ENCODE measurements at regions not wholly inside any gene's neighbourhood (a gene's known extent, or its start where the extent isn't known, plus 50 kb on each side); places are given as distances from the start of the nearest gene placed in this dataset.

- no peak for DNase-seq
- POLR2A ChIA-PET: no interaction called here
- no peak overlapping the region for H3K4me3 Mint-ChIP-seq
- peaks cover 3% of the 10 kb centered on the region for H3K9me3 Mint-ChIP-seq
- no peaks in the 10 kb centered on the region for H3K36me3 Mint-ChIP-seq (ENCODE audit: low read depth)
- no peak for ATAC-seq (ENCODE audit: low read depth)
- H3K27ac Mint-ChIP-seq: no peak overlapping the region
- no peaks in the 10 kb centered on the region for H3K4me1 Mint-ChIP-seq
- H3K27me3 Mint-ChIP-seq: peaks cover 8% of the 10 kb centered on the region
- CTCF ChIA-PET: no interaction called here
- intact Hi-C loops (cut with micrococcal nuclease): no loop called here
- TF ChIP-seq CTCF (IDR thresholded peaks at IDR 0.05): no peak
Observed at GRCh38 chr13:79626924-79627323, 146.0 kb downstream of the NDFIP2 start.

GRCh38 chr13:79625517-79625916 is 144.6 kb downstream of the NDFIP2 start:
- no peak for TF ChIP-seq CTCF (IDR thresholded peaks at IDR 0.05)
- H3K4me1 Mint-ChIP-seq: no peaks in the 10 kb centered on the region
- no peak overlapping the region for H3K27ac Mint-ChIP-seq
- H3K9me3 Mint-ChIP-seq: peaks cover 5% of the 10 kb centered on the region
- DNase-seq (no peak), ATAC-seq (ENCODE audit: low read depth) (no peak)
- CTCF ChIA-PET: no interaction called here
- peaks cover 6% of the 10 kb centered on the region for H3K27me3 Mint-ChIP-seq
- H3K36me3 Mint-ChIP-seq (ENCODE audit: low read depth): no peaks in the 10 kb centered on the region
- no peak overlapping the region for H3K4me3 Mint-ChIP-seq
- POLR2A ChIA-PET: no interaction called here
- intact Hi-C loops (cut with micrococcal nuclease): no loop called here

GRCh38 chr13:79621902-79622301 is 140.9 kb downstream of the NDFIP2 start:
- Mint-ChIP-seq H3K36me3 (ENCODE audit: low read depth) (no peaks in the 10 kb centered on the region), H3K4me3 (no peak overlapping the region), H3K9me3 (peaks cover 5% of the 10 kb centered on the region), H3K27me3 (peaks cover 4% of the 10 kb centered on the region), H3K4me1 (no peaks in the 10 kb centered on the region), H3K27ac (no peak overlapping the region)
- no peak for DNase-seq
- ATAC-seq (ENCODE audit: low read depth): no peak
- intact Hi-C loops (cut with micrococcal nuclease): no loop called here
- ChIA-PET POLR2A (no interaction called here), CTCF (no interaction called here)
- no peak for TF ChIP-seq CTCF (IDR thresholded peaks at IDR 0.05)

GRCh38 chr13:79621449-79621848 is 140.5 kb downstream of the NDFIP2 start:
- POLR2A ChIA-PET: no interaction called here
- DNase-seq (no peak), ATAC-seq (ENCODE audit: low read depth) (no peak)
- Mint-ChIP-seq H3K27ac (no peak overlapping the region), H3K27me3 (peaks cover 4% of the 10 kb centered on the region), H3K4me1 (no peaks in the 10 kb centered on the region), H3K36me3 (ENCODE audit: low read depth) (no peaks in the 10 kb centered on the region), H3K4me3 (no peak overlapping the region), H3K9me3 (peaks cover 5% of the 10 kb centered on the region)
- TF ChIP-seq CTCF (IDR thresholded peaks at IDR 0.05): no peak
- CTCF ChIA-PET: no interaction called here
- intact Hi-C loops (cut with micrococcal nuclease): no loop called here

GRCh38 chr13:79614250-79614918 is 133.4 kb downstream of the NDFIP2 start:
- H3K4me3 Mint-ChIP-seq: no peak overlapping the region
- CTCF ChIA-PET: no interaction called here
- intact Hi-C loops (cut with micrococcal nuclease): no loop called here
- H3K36me3 Mint-ChIP-seq (ENCODE audit: low read depth): no peaks in the 10 kb centered on the region
- H3K4me1 Mint-ChIP-seq: no peaks in the 10 kb centered on the region
- DNase-seq (no peak), ATAC-seq (ENCODE audit: low read depth) (no peak)
- H3K27ac Mint-ChIP-seq: no peak overlapping the region
- TF ChIP-seq CTCF (IDR thresholded peaks at IDR 0.05): no peak
- H3K27me3 Mint-ChIP-seq: no peaks in the 10 kb centered on the region
- no peaks in the 10 kb centered on the region for H3K9me3 Mint-ChIP-seq
- POLR2A ChIA-PET: no interaction called here
